ENCODE measurements at regions not wholly inside any gene's neighbourhood (a gene's known extent, or its start where the extent isn't known, plus 50 kb on each side); places are given as distances from the start of the nearest gene placed in this dataset.

DNA sequence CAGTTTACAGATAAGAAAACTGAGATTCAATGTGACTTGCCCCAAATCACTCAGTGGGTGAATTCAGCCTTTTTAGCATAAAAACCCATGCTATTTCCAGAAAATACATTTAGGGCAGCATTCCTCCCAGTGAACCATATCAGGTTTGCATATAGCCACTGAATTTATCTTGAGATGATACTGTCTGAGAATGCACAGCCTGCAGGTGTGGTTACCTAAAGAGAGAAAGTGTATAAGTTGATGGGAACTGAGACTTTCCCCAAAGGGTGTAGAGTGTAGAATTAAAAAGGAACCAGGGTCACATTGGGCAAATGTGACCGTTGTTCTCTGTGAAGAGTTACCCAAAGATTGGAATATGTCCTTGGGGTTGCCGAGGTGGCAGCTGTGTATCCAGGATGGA lies 100.0 kb upstream of the PIK3R1 start:
- intact Hi-C loops (cut with DNase I; ENCODE audit: low total_unique reads) (no loop called here), in situ Hi-C loops (cut with MboI; ENCODE audit: low pct_ligation_motif_present in 1 of 4, low pct_unique_long_range_greater_than_20kb in 1 of 4, low sequenced_read_pairs in 3 of 4) (no loop called here)
- Histone ChIP-seq H3K4me3 (no peak overlapping the region), H3K27ac (no peak overlapping the region), H3K36me3 (no peaks in the 10 kb centered on the region), H3K9me3 (no peaks in the 10 kb centered on the region), H3K27me3 (no peaks in the 10 kb centered on the region), H3K4me1 (peaks cover 0 to 2% (median 0%) of the 10 kb centered on the region in 4 donors)
- 74% methylated on average over 2 of the region's 2 CpGs; no CpG with 5 or more reads in 1 of the 2 donors for WGBS, 2 donors (ENCODE audit: low coverage in 1 of 2)
- DNase-seq = no peak
- TF ChIP-seq CTCF (IDR thresholded peaks at IDR 0.05) = no peak
- no peak for TF ChIP-seq EP300 (IDR thresholded peaks at IDR 0.05; ENCODE audit: low read depth)
- TF ChIP-seq POLR2AphosphoS5 (IDR thresholded peaks at IDR 0.05) = no peak
- no peak for TF ChIP-seq POLR2A (IDR thresholded peaks at IDR 0.05)

DNA sequence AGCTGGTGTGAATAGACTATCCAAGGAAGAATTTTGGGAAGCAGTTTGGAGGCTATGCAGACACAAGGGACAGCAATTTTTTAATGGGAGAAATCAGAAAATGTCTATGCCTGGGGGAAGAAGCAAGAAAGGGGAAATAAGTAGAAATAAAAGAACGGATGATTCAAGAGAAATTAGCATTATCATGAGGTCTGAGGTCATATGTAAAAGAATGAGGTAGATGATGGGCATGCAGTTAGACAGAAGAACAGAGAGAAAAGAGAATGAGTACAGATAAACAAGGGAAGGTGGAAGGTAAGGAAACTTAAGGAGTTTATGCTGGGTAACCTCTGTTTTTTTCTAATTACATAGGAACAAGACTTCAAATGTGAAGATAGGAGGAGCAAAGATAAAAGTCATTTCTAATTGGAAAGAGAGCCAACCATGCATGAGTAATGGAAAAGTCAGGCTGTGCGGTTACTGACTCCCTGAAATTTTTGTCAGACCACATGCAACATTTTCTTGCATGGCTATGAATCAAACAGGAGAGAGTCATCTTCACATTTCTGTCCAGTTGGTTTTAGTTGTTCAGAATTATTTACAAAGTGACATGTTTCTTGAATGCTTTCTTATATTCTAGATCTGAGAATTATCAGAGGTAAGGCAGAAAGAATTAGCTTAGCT lies 101.0 kb upstream of the PIK3R1 start:
- 63 to 92% methylated on average over 2 of the region's 2 CpGs for WGBS, 2 donors (ENCODE audit: low coverage in 1 of 2)
- Histone ChIP-seq H3K4me3 (no peak overlapping the region), H3K27ac (no peak overlapping the region), H3K36me3 (no peaks in the 10 kb centered on the region), H3K4me1 (peaks cover 0 to 4% (median 0%) of the 10 kb centered on the region in 4 donors), H3K27me3 (no peaks in the 10 kb centered on the region), H3K9me3 (no peaks in the 10 kb centered on the region)
- TF ChIP-seq CTCF (IDR thresholded peaks at IDR 0.05) = no peak
- TF ChIP-seq EP300 (IDR thresholded peaks at IDR 0.05; ENCODE audit: low read depth) = no peak
- TF ChIP-seq POLR2AphosphoS5 (IDR thresholded peaks at IDR 0.05) = no peak
- no peak for TF ChIP-seq POLR2A (IDR thresholded peaks at IDR 0.05)
- in situ Hi-C loops (cut with MboI; ENCODE audit: low pct_ligation_motif_present in 1 of 4, low pct_unique_long_range_greater_than_20kb in 1 of 4, low sequenced_read_pairs in 3 of 4) = no loop called here
- intact Hi-C loops (cut with DNase I; ENCODE audit: low total_unique reads) = no loop called here
- no peak for DNase-seq

- TF ChIP-seq POLR2A (IDR thresholded peaks at IDR 0.05) (no peak), EP300 (IDR thresholded peaks at IDR 0.05; ENCODE audit: low read depth) (no peak), POLR2AphosphoS5 (IDR thresholded peaks at IDR 0.05) (no peak), CTCF (IDR thresholded peaks at IDR 0.05) (no peak)
- Histone ChIP-seq H3K27me3 (no peaks in the 10 kb centered on the region), H3K36me3 (no peaks in the 10 kb centered on the region), H3K27ac (no peak overlapping the region), H3K4me3 (no peak overlapping the region), H3K9me3 (no peaks in the 10 kb centered on the region), H3K4me1 (peaks cover 0 to 4% (median 0%) of the 10 kb centered on the region in 4 donors)
- WGBS, 2 donors (ENCODE audit: low coverage in 1 of 2) = 59 to 88% methylated on average over 2 of the region's 2 CpGs
- intact Hi-C loops (cut with DNase I; ENCODE audit: low total_unique reads) (no loop called here), in situ Hi-C loops (cut with MboI; ENCODE audit: low pct_ligation_motif_present in 1 of 4, low pct_unique_long_range_greater_than_20kb in 1 of 4, low sequenced_read_pairs in 3 of 4) (no loop called here)
- no peak for DNase-seq
These were observed 102.9 kb upstream of the PIK3R1 start for GRCh38 chr5:68112658-68113057.

DNA sequence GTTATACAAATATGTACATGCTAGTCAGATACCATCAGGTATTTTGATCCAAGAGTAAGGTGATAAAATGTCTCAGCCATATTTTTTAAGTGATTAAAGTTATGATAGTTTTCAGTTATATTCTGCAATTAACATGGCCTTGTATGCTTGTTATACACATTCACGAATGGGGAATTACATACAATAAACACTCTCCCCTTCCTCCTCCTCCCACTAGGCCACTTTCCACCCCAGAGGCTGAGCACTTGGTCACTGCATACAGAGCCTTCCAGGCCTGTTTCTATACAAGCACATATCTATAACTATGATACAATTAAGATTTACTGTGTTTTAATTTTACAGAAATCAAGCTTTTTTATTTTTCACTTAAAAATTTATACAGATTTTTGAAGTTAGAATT lies 104.7 kb upstream of the PIK3R1 start:
- Histone ChIP-seq H3K27me3 (no peaks in the 10 kb centered on the region), H3K27ac (no peak overlapping the region), H3K4me3 (no peak overlapping the region), H3K4me1 (peaks cover 0 to 4% (median 0%) of the 10 kb centered on the region in 4 donors), H3K36me3 (no peaks in the 10 kb centered on the region), H3K9me3 (no peaks in the 10 kb centered on the region)
- DNase-seq = no peak
- TF ChIP-seq POLR2AphosphoS5 (IDR thresholded peaks at IDR 0.05) = no peak
- TF ChIP-seq POLR2A (IDR thresholded peaks at IDR 0.05) = no peak
- no peak for TF ChIP-seq EP300 (IDR thresholded peaks at IDR 0.05; ENCODE audit: low read depth)
- TF ChIP-seq CTCF (IDR thresholded peaks at IDR 0.05) = no peak
- 0 to 32% methylated on average over 1 of the region's 1 CpG for WGBS, 2 donors (ENCODE audit: low coverage in 1 of 2)
- intact Hi-C loops (cut with DNase I; ENCODE audit: low total_unique reads) (no loop called here), in situ Hi-C loops (cut with MboI; ENCODE audit: low pct_ligation_motif_present in 1 of 4, low pct_unique_long_range_greater_than_20kb in 1 of 4, low sequenced_read_pairs in 3 of 4) (no loop called here)
